HepG2 (cell line): ENCODE measurements at regions not wholly inside any gene's neighbourhood (a gene's known extent, or its start where the extent isn't known, plus 50 kb on each side); places are given as distances from the start of the nearest gene placed in this dataset.

Source experiments
- ATAC-seq: fragments of 200-7000 bp; cut with Tn5 transposase; 3 replicates; pipeline ENCODE4 v1.9.1; 2020; ENCODE audit warnings: mild to moderate bottlenecking, moderate library complexity
- BruUV-seq: library from RNA; stranded (reverse); fragments of 400-500 nt; replicated peaks from 2 replicates; lab custom pipeline; 2021; lab: Mats Ljungman, UMichigan
- CTCF ChIA-PET: fragments of 300-600 bp; formaldehyde crosslinking; extraction: SDS; loops from one replicate; lab custom pipeline; 2021; ENCODE audit warnings: low total read pairs, inconsistent platforms, low intra/inter-chr PET ratio; lab: Yijun Ruan, JAX
- POLR2A ChIA-PET: fragments of 350-600 bp; sonication (Branson Sonifier 250); formaldehyde crosslinking; loops from one replicate; lab custom pipeline; 2020; ENCODE audit warnings: antibody characterized with exemption, inconsistent platforms; lab: Yijun Ruan, JAX
- DNase-seq: peaks from one replicate; pipeline ENCODE4 v3.0.0-alpha.2; 2015; ENCODE audit warnings: low spot score
- FAIRE-seq: peaks from 3 replicates; lab custom pipeline; 2011; peaks lifted over from hg19 to GRCh38; lab: Jason Lieb, UNC
- H2AFZ ChIP-seq: one replicate; pipeline ENCODE4 v1.6.1; 2011; ENCODE audit warnings: low read length, inconsistent platforms
- H3K27ac ChIP-seq: fragments of 300-600 bp; 3 replicates; pipeline ENCODE4 v1.8.0; 2011; ENCODE audit warnings: mixed run types, mild to moderate bottlenecking, mixed read lengths, low read length, inconsistent platforms; ENCODE audit not compliant: insufficient read depth; ENCODE audit errors: extremely low read length
- H3K27me3 ChIP-seq, 2 experiments: fragments of 200-600 bp in 1 of 2; 2 replicates in 1 of 2; 3 replicates in 1 of 2; pipeline versions ENCODE4 v1.6.0 to v1.8.0; 2011; ENCODE audit warnings: low read length in 2 of 2, mild to moderate bottlenecking in 2 of 2, moderate library complexity in 2 of 2, inconsistent platforms in 1 of 2; ENCODE audit not compliant: insufficient read depth in 2 of 2, control insufficient read depth in 1 of 2
- H3K36me3 ChIP-seq, 2 experiments: fragments of 200-600 bp in 1 of 2; replicated peaks in 1 of 2; 2 replicates in 1 of 2; 3 replicates in 1 of 2; pipeline versions ENCODE4 v1.5.1 to v1.8.0; 2011; ENCODE audit warnings: low read length in 2 of 2, inconsistent platforms in 1 of 2; ENCODE audit not compliant: insufficient read depth in 2 of 2, control insufficient read depth in 1 of 2
- H3K4me1 ChIP-seq: 2 replicates; pipeline ENCODE4 v1.5.1; 2012; ENCODE audit warnings: low read length, inconsistent platforms; ENCODE audit not compliant: insufficient read depth
- H3K4me2 ChIP-seq: 2 replicates; pipeline ENCODE4 v1.6.0; 2011; ENCODE audit warnings: low read depth, low read length, inconsistent platforms
- H3K4me3 ChIP-seq, 3 experiments: fragments of 200-600 bp in 1 of 3; sonication (generic), shearing (Covaris generic) in 1 of 3; replicated peaks in 1 of 3; 2 replicates each; pipeline ENCODE4 v1.5.1; 2011 to 2016; ENCODE audit warnings: low read length in 3 of 3, inconsistent platforms in 2 of 3, low read depth in 2 of 3, mild to moderate bottlenecking in 2 of 3, control low read depth in 1 of 3, mixed read lengths in 1 of 3; ENCODE audit not compliant: insufficient read depth in 1 of 3
- H3K79me2 ChIP-seq: one replicate; pipeline ENCODE4 v1.6.1; 2011; ENCODE audit warnings: low read length, inconsistent platforms; ENCODE audit not compliant: insufficient read depth
- H3K9ac ChIP-seq: 2 replicates; pipeline ENCODE4 v1.6.0; 2011; ENCODE audit warnings: mild to moderate bottlenecking, low read depth, low read length, inconsistent platforms; ENCODE audit not compliant: insufficient read depth
- H3K9me3 ChIP-seq: 2 replicates; pipeline ENCODE4 v1.5.1; 2012; ENCODE audit warnings: mild to moderate bottlenecking, low read length
- H4K20me1 ChIP-seq: 2 replicates; pipeline ENCODE4 v1.6.0; 2011; ENCODE audit warnings: inconsistent platforms, mild to moderate bottlenecking, low read length, moderate library complexity; ENCODE audit not compliant: insufficient read depth
- FOSL1 ChIP-seq: sonication (generic); formaldehyde crosslinking; IDR thresholded peaks from 2 replicates; pipeline ENCODE4 v1.9.0; 2021; ENCODE audit warnings: missing genetic modification reagents, borderline replicate concordance
- SAP130 ChIP-seq: IDR thresholded peaks from 2 replicates; pipeline ENCODE4 v1.6.1; 2016; ENCODE audit warnings: low read depth
- ZNF225 ChIP-seq: sonication (generic); formaldehyde crosslinking; IDR thresholded peaks from 2 replicates; pipeline ENCODE4 v1.4.0; 2020; ENCODE audit warnings: mild to moderate bottlenecking, missing genetic modification reagents
- ZSCAN20 ChIP-seq: sonication (generic); formaldehyde crosslinking; IDR thresholded peaks from 2 replicates; pipeline ENCODE4 v1.4.0; 2020; ENCODE audit warnings: missing genetic modification reagents, mild to moderate bottlenecking, borderline replicate concordance
- WGBS: methylation state at CpG from one replicate; pipeline ENCODE4 v1.1.6; 2017; ENCODE audit warnings: low lambda C conversion rate; 5-methylcytosine and 5-hydroxymethylcytosine counted together
- in situ Hi-C: cut with HindIII; loops from 2 replicates; pipeline ENCODE4 v1.10.0; 2017; ENCODE audit warnings: low pct_unique_long_range_greater_than_20kb; ENCODE audit not compliant: extremely low pct_ligation_motif_present
- intact Hi-C: fragments of 100-400 bp; cut with micrococcal nuclease; formaldehyde crosslinking; loops from one replicate; pipeline ENCODE4 v1.10.0; 2022; ENCODE audit not compliant: unreplicated experiment
- TF ChIP-seq, protein P1 (sequence below): sonication (generic); formaldehyde crosslinking; IDR thresholded peaks from 2 replicates; pipeline ENCODE4 v1.4.0; 2020; ENCODE audit warnings: missing genetic modification reagents
- TF ChIP-seq, protein P2 (sequence below): sonication (generic); formaldehyde crosslinking; IDR thresholded peaks from 2 replicates; pipeline ENCODE4 v1.4.0; 2020; ENCODE audit warnings: mild to moderate bottlenecking, missing genetic modification reagents, borderline replicate concordance
- TF ChIP-seq, protein P3 (sequence below): sonication (generic); formaldehyde crosslinking; IDR thresholded peaks from 2 replicates; pipeline ENCODE4 v1.4.0; 2020; ENCODE audit warnings: missing genetic modification reagents

DNA sequence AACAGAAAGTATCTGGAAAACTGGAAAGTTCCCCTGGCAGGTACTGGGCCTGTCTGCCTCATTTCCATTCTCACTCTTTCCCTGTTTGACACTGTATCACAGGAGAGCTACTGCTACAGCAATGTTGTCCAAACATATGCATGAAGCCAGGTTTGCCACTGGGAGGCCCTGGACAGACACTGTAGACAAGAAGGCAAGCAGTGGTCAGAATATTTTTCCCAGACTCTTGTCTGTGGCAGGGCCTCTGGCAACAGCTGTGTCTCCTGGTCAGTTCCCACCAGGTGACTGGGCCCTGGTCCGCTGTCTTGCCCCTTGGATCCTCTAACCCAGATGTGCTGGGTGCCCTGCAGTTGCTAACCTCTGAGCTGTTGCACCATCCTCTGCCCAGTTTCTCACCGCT is 178.9 kb upstream of the FANCL start:
- Histone ChIP-seq H3K4me1 (no peaks in the 10 kb centered on the region), H3K27ac (no peak overlapping the region), H3K9me3 (no peaks in the 10 kb centered on the region), H3K4me2 (no peak overlapping the region), H4K20me1 (no peaks in the 10 kb centered on the region), H2AFZ (no peak overlapping the region), H3K4me3 (no peak overlapping the region), H3K27me3 (peaks cover 0 to 3% of the 10 kb centered on the region in 2 experiments; a peak in 2 of 5 replicates), H3K36me3 (no peaks in the 10 kb centered on the region), H3K79me2 (no peaks in the 10 kb centered on the region), H3K9ac (no peak overlapping the region)
- CTCF ChIA-PET, result no interaction called here
- no peak for FAIRE-seq
- in situ Hi-C loops (no loop called here), intact Hi-C loops (no loop called here)
- peak; percentile 78 for ATAC-seq
- TF ChIP-seq, protein P1, sequence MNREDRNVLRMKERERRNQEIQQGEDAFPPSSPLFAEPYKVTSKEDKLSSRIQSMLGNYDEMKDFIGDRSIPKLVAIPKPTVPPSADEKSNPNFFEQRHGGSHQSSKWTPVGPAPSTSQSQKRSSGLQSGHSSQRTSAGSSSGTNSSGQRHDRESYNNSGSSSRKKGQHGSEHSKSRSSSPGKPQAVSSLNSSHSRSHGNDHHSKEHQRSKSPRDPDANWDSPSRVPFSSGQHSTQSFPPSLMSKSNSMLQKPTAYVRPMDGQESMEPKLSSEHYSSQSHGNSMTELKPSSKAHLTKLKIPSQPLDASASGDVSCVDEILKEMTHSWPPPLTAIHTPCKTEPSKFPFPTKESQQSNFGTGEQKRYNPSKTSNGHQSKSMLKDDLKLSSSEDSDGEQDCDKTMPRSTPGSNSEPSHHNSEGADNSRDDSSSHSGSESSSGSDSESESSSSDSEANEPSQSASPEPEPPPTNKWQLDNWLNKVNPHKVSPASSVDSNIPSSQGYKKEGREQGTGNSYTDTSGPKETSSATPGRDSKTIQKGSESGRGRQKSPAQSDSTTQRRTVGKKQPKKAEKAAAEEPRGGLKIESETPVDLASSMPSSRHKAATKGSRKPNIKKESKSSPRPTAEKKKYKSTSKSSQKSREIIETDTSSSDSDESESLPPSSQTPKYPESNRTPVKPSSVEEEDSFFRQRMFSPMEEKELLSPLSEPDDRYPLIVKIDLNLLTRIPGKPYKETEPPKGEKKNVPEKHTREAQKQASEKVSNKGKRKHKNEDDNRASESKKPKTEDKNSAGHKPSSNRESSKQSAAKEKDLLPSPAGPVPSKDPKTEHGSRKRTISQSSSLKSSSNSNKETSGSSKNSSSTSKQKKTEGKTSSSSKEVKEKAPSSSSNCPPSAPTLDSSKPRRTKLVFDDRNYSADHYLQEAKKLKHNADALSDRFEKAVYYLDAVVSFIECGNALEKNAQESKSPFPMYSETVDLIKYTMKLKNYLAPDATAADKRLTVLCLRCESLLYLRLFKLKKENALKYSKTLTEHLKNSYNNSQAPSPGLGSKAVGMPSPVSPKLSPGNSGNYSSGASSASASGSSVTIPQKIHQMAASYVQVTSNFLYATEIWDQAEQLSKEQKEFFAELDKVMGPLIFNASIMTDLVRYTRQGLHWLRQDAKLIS (CRISPR knock-in tag), result no peak
- TF ChIP-seq, protein P2, sequence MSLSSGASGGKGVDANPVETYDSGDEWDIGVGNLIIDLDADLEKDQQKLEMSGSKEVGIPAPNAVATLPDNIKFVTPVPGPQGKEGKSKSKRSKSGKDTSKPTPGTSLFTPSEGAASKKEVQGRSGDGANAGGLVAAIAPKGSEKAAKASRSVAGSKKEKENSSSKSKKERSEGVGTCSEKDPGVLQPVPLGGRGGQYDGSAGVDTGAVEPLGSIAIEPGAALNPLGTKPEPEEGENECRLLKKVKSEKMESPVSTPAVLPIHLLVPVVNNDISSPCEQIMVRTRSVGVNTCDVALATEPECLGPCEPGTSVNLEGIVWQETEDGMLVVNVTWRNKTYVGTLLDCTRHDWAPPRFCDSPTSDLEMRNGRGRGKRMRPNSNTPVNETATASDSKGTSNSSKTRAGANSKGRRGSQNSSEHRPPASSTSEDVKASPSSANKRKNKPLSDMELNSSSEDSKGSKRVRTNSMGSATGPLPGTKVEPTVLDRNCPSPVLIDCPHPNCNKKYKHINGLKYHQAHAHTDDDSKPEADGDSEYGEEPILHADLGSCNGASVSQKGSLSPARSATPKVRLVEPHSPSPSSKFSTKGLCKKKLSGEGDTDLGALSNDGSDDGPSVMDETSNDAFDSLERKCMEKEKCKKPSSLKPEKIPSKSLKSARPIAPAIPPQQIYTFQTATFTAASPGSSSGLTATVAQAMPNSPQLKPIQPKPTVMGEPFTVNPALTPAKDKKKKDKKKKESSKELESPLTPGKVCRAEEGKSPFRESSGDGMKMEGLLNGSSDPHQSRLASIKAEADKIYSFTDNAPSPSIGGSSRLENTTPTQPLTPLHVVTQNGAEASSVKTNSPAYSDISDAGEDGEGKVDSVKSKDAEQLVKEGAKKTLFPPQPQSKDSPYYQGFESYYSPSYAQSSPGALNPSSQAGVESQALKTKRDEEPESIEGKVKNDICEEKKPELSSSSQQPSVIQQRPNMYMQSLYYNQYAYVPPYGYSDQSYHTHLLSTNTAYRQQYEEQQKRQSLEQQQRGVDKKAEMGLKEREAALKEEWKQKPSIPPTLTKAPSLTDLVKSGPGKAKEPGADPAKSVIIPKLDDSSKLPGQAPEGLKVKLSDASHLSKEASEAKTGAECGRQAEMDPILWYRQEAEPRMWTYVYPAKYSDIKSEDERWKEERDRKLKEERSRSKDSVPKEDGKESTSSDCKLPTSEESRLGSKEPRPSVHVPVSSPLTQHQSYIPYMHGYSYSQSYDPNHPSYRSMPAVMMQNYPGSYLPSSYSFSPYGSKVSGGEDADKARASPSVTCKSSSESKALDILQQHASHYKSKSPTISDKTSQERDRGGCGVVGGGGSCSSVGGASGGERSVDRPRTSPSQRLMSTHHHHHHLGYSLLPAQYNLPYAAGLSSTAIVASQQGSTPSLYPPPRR (CRISPR knock-in tag), result no peak
- TF ChIP-seq ZSCAN20 (CRISPR knock-in tag) (no peak), ZNF225 (CRISPR knock-in tag) (no peak), SAP130 (no peak), FOSL1 (no peak)
- TF ChIP-seq, protein P3, sequence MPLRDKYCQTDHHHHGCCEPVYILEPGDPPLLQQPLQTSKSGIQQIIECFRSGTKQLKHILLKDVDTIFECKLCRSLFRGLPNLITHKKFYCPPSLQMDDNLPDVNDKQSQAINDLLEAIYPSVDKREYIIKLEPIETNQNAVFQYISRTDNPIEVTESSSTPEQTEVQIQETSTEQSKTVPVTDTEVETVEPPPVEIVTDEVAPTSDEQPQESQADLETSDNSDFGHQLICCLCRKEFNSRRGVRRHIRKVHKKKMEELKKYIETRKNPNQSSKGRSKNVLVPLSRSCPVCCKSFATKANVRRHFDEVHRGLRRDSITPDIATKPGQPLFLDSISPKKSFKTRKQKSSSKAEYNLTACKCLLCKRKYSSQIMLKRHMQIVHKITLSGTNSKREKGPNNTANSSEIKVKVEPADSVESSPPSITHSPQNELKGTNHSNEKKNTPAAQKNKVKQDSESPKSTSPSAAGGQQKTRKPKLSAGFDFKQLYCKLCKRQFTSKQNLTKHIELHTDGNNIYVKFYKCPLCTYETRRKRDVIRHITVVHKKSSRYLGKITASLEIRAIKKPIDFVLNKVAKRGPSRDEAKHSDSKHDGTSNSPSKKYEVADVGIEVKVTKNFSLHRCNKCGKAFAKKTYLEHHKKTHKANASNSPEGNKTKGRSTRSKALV (CRISPR knock-in tag), result no peak
- DNase-seq, result no peak
- 7% methylated on average over 2 of the region's 2 CpGs for WGBS
- POLR2A ChIA-PET, result no interaction called here
- BruUV-seq, result no TSS peak
